Stimulated activated naive CD8-positive, alpha-beta T cell treated with anti-CD3 and anti-CD28 coated beads, Interleukin-15, amount 100 ng/mL, for 72 hours (primary cell): ENCODE measurements at regions not wholly inside any gene's neighbourhood (a gene's known extent, or its start where the extent isn't known, plus 50 kb on each side); places are given as distances from the start of the nearest gene placed in this dataset.

Experiments
- ATAC-seq: fragments of 150-1000 bp; cut with Tn5 transposase; 2 replicates; pipeline ENCODE4 v1.10.0; 2021; ENCODE audit warnings: mild to moderate bottlenecking, moderate library complexity
- DNase-seq, 2 donors: peaks; one replicate each; pipeline ENCODE4 v3.0.0; 2021 to 2022
- H3K27ac Mint-ChIP-seq, 2 donors: one replicate each; pipeline ENCODE4 v1.8.0; 2022; ENCODE audit warnings: mild to moderate bottlenecking in 2 of 2, mixed read lengths in 2 of 2, moderate library complexity in 2 of 2
- H3K27me3 Mint-ChIP-seq: one replicate; pipeline ENCODE4 v1.8.0; 2022; ENCODE audit warnings: mixed read lengths
- H3K4me1 Mint-ChIP-seq: one replicate; pipeline ENCODE4 v1.8.0; 2022; ENCODE audit warnings: mild to moderate bottlenecking, mixed read lengths
- H3K4me3 Mint-ChIP-seq, 2 donors: one replicate each; pipeline ENCODE4 v1.8.0; 2022; ENCODE audit warnings: mild to moderate bottlenecking in 2 of 2, mixed read lengths in 2 of 2, moderate library complexity in 1 of 2
- H3K9me3 Mint-ChIP-seq, 2 donors: one replicate each; pipeline ENCODE4 v1.8.0; 2022; ENCODE audit warnings: mixed read lengths in 2 of 2

DNA sequence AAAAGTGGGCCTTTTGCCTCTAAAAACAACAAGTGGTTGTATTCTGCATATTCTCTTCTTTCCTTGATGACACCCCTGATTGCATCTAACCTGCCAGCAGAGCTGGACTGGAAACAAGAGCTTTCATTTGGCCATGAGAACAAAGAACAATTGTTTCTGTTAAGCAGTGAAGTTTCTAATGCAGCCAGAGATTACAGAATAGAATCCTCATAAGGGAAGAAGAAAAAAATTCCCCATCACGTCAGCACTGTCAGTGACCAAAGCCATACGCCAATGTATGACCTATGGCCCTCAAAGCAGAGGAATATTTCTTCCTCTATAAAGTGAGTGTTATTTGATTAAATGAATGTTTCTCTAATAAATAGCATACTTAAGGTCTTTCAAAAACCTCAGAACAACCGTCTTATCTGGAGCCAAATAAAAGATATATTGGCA lies 529.1 kb upstream of the INTU start:
- no peak for ATAC-seq
- no peak overlapping the region for H3K4me3 Mint-ChIP-seq
- no peaks in the 10 kb centered on the region for H3K4me1 Mint-ChIP-seq
- DNase-seq, result no peak
- peaks cover 6 to 25% of the 10 kb centered on the region in 2 donors for H3K9me3 Mint-ChIP-seq
- H3K27me3 Mint-ChIP-seq, result no peaks in the 10 kb centered on the region
- H3K27ac Mint-ChIP-seq, result no peak overlapping the region

DNA sequence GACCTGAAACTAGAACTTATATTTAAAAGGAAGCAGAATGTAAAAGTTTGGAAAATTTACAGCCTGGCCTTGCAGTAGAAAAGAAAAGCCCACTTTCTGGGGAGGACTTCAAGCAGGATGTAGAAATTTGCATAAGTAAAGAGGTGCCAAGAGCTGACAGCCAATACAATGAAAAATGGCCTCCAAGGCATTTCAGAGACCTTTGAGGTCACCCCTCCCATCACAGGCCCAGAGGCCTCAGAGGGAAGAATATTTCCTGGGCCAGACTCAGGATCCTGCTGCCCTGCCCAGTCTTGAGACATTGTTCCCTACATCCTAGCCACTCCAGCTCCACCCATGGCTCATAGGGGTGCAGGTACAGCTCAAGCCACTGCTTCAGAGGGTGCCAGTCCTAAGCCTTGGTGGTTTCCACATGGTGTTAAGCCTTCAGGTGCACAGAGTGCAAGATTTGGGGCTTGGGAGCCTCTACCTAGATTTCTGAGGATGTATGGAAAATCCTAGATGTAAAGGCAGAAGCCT lies 518.9 kb upstream of the INTU start:
- DNase-seq, result no peak
- no peak for ATAC-seq
- H3K27ac Mint-ChIP-seq, result no peak overlapping the region
- H3K9me3 Mint-ChIP-seq, result peaks cover 0 to 17% of the 10 kb centered on the region in 2 donors
- H3K4me1 Mint-ChIP-seq, result no peaks in the 10 kb centered on the region
- no peaks in the 10 kb centered on the region for H3K27me3 Mint-ChIP-seq
- H3K4me3 Mint-ChIP-seq, result no peak overlapping the region

DNA sequence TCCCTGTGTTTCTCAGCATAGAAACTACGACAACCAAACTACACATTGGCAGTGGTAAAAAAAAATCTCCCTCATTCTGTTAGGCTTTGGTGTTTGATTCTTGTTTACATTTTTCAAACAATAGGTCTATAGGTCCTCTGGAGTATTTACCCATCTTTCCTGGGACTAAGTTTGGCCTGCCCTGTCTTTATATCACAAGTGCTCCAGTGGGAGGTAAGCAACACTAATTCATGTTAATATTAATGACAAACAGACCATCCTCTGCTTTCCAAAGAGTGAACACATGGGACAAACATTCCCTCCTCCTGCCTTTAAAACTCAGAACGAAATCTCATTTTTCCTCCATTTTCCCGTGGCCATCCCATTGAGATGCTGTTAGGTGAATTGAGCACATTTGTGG lies 514.1 kb upstream of the INTU start:
- Mint-ChIP-seq H3K9me3 (peaks cover 0 to 11% of the 10 kb centered on the region in 2 donors), H3K4me1 (no peaks in the 10 kb centered on the region), H3K4me3 (no peak overlapping the region), H3K27ac (no peak overlapping the region), H3K27me3 (no peaks in the 10 kb centered on the region)
- ATAC-seq (no peak), DNase-seq (no peak)

DNA sequence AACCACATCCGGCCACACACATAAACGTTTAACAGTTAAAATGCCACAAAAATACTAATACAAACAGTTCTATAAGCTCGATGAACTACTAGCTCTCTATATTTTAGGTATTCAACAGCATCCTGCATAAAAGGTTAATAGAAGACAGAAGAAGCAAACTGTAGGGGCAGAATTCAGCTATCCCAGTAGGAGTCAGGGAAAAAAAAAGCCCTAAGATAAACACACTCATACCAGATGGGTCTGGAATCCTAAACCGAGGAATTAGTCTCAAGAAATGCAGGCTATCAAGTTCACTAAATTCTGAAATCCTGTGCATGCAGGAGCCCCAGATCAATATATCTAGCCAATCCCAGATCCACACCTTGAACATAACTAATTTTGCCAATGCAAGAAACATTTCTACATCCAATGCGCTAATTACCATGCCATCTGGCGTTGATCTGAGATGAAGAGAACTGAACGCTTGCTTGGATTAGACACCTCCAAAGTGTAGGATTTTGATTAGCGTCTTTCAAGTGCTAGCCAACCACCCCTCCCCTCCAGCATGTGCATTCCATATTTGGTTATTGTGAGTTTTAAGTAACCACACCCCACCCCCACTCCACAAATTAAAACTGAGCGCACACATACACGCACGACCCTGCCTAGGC lies 512.2 kb upstream of the INTU start:
- no peak for ATAC-seq
- Mint-ChIP-seq H3K27me3 (no peaks in the 10 kb centered on the region), H3K4me1 (no peaks in the 10 kb centered on the region), H3K4me3 (no peak overlapping the region), H3K9me3 (no peaks in the 10 kb centered on the region), H3K27ac (no peak overlapping the region)
- no peak for DNase-seq

DNA sequence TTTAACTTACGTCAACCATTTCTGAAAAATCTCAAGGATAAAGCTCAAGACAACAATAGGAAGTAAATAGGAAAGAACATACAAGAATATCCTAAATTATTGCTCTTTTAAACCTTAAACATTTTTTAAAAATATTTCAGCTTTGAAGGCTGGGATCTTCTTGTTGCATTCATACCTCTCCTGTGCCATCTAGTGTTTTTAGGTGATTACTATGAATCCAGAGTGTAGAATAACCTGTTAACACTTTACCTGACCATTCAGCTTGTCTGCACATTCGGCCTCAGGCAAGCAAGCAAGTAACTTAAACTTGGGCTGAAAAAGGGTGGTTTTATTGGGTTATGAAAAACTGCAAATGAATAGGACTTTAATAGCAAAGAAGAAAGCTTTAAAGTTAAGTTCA lies 507.8 kb upstream of the INTU start:
- no peak overlapping the region for H3K4me3 Mint-ChIP-seq
- H3K27me3 Mint-ChIP-seq, result no peaks in the 10 kb centered on the region
- H3K9me3 Mint-ChIP-seq, result no peaks in the 10 kb centered on the region
- no peak overlapping the region for H3K27ac Mint-ChIP-seq
- ATAC-seq (no peak), DNase-seq (no peak)
- no peaks in the 10 kb centered on the region for H3K4me1 Mint-ChIP-seq

GRCh38 chr4:127126718-127127117 lies 506.0 kb upstream of the INTU start:
- Mint-ChIP-seq H3K4me1 (no peaks in the 10 kb centered on the region), H3K27ac (no peak overlapping the region), H3K9me3 (no peaks in the 10 kb centered on the region), H3K27me3 (no peaks in the 10 kb centered on the region), H3K4me3 (no peak overlapping the region)
- no peak for ATAC-seq
- DNase-seq, result no peak

DNA sequence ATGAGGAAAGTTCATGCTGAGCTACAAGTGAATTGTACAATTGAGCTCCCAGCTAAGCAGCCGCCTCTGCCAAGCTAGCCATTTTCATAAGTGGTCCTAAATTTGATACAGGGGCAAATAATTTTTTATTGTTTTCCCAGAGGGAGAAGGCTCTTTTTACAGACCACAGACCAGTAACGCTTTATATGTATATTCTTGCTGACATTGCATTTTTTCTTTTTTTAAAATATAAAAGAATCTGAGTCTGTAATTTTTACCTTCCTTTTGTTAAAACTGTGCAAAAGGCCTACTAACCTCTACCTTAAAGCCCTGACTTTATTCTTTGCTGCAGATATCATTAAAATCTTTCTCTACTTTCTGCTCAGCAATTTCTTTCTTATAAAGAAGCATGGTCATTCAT lies 501.2 kb upstream of the INTU start:
- H3K27ac Mint-ChIP-seq, result no peak overlapping the region
- no peaks in the 10 kb centered on the region for H3K4me1 Mint-ChIP-seq
- ATAC-seq (no peak), DNase-seq (no peak)
- no peak overlapping the region for H3K4me3 Mint-ChIP-seq
- no peaks in the 10 kb centered on the region for H3K9me3 Mint-ChIP-seq
- no peaks in the 10 kb centered on the region for H3K27me3 Mint-ChIP-seq

- Mint-ChIP-seq H3K4me3 (no peak overlapping the region), H3K9me3 (no peaks in the 10 kb centered on the region), H3K27me3 (no peaks in the 10 kb centered on the region), H3K27ac (no peak overlapping the region), H3K4me1 (no peaks in the 10 kb centered on the region)
- ATAC-seq (no peak), DNase-seq (no peak)
Observed at GRCh38 chr4:127134490-127134889, 498.3 kb upstream of the INTU start.

DNA sequence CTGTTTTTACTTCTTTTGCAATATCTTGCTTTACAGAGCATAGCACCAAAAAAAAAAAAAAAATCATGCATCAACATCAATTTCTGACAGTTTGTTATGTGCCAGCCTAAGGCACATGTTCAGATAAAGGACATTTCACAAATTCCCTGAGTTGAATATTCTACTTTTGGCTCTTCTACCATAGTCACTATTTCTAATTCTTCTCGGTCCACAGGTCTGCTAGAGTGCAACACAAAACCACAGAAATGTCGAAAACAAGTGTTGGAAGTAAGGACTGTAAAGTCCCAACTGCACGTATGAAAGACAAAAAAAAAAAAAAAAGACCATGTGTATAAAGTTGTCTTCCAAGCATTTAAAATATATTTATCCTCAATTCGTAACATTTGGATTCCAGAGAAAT lies 494.2 kb upstream of the INTU start:
- Mint-ChIP-seq H3K4me3 (no peak overlapping the region), H3K9me3 (no peaks in the 10 kb centered on the region), H3K27me3 (no peaks in the 10 kb centered on the region), H3K4me1 (no peaks in the 10 kb centered on the region), H3K27ac (no peak overlapping the region)
- DNase-seq, result no peak
- ATAC-seq, result no peak

DNA sequence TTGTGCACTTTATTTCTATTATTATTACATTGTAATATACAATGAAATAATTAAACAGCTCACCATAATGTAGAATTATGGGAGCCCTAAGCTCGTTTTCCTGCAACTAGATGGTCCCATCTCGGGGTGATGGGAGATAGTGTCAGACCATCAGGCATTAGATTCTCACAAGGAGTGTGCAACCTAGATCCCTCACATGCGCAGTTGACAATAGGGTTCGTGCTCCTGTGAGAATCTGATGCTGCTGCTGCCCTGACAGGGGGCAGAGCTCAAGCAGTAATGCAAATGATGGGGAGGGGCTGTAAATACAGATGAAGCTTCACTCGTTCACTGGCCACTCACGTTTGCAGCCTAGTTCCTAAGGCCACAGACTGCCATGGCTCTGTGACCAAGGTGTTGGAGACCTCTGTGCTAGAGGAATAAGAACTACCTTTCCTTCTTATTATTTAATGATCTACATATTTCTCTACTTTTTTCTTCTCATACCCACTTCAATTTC lies 492.9 kb upstream of the INTU start:
- H3K27me3 Mint-ChIP-seq, result no peaks in the 10 kb centered on the region
- H3K9me3 Mint-ChIP-seq, result no peaks in the 10 kb centered on the region
- no peaks in the 10 kb centered on the region for H3K4me1 Mint-ChIP-seq
- peak overlapping the region in 1 of 2 donors; percentile 46 for H3K27ac Mint-ChIP-seq
- no peak for ATAC-seq
- no peak for DNase-seq
- no peak overlapping the region for H3K4me3 Mint-ChIP-seq

DNA sequence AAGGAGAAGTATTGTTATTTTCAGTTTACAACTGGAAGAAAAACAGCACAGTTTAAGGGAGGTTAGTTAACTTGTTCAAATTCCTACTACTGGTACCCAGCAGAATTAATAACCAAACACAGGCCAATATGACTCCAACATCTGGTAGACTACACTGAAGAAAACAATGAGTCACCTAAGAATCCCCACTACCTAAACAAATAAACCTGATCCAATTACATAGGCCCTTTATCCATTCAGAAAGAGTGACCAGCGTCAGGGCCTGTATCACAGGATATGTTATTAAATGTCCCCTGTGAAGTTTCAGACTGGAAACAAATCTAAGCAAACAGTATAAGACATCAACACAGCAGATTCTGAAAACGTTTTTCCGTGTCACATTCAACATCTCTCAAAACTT lies 492.5 kb upstream of the INTU start:
- H3K9me3 Mint-ChIP-seq, result no peaks in the 10 kb centered on the region
- H3K4me3 Mint-ChIP-seq, result no peak overlapping the region
- peak overlapping the region in 1 of 2 donors; percentile 46 for H3K27ac Mint-ChIP-seq
- H3K4me1 Mint-ChIP-seq, result no peaks in the 10 kb centered on the region
- no peaks in the 10 kb centered on the region for H3K27me3 Mint-ChIP-seq
- ATAC-seq (no peak), DNase-seq (no peak)

DNA sequence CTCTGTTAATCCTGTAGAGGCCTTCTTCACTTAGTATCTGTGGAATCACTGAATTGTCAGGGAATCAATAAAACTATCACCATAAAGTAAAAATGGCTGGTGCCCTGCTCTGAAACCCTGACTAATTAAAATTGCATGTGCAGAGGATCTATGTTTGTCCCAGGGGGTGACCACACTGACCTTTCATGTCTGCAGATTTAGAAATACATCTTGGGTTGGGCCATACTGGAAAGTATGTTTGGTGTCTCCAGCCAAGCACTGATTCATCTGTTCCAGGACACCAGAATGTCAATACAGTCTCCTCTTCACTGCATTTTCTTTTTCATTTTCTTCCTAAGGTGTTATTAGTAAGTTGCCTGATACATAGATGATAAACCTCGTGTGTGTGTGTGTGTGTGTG lies 490.9 kb upstream of the INTU start:
- Mint-ChIP-seq H3K27ac (no peak overlapping the region), H3K9me3 (no peaks in the 10 kb centered on the region), H3K4me1 (no peaks in the 10 kb centered on the region), H3K27me3 (no peaks in the 10 kb centered on the region), H3K4me3 (no peak overlapping the region)
- ATAC-seq (no peak), DNase-seq (no peak)

GRCh38 chr4:127143460-127144195 lies 489.1 kb upstream of the INTU start:
- DNase-seq (no peak), ATAC-seq (no peak)
- Mint-ChIP-seq H3K27me3 (no peaks in the 10 kb centered on the region), H3K4me1 (no peaks in the 10 kb centered on the region), H3K4me3 (no peak overlapping the region), H3K9me3 (peaks cover 0 to 3% of the 10 kb centered on the region in 2 donors), H3K27ac (no peak overlapping the region)

DNA sequence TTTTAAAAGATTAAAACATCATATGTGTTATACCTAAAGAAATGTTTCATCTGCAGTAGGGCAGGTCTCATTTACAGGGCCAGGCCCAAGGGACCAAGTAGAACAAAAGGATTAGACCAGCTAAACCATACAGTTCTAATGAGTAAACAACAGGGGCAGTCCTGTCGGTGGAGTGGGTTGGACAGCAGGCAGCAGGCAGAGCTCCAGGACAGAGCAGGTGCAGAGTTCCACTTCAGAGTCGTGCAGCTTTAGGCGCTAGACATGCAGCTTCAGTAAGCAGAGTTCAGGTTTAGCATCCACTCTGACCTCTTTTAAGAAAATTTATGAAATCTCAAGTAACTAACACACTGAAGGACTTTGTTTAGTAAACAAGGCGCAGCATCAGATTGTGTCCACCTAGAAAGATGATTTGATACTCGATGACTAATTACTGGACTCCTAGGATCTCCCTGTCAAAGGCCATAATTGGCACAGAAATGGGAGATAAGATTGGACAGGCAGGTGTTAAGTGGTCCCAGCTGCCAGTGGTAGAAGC lies 487.7 kb upstream of the INTU start:
- Mint-ChIP-seq H3K9me3 (peaks cover 0 to 10% of the 10 kb centered on the region in 2 donors), H3K27ac (no peak overlapping the region), H3K27me3 (no peaks in the 10 kb centered on the region), H3K4me1 (no peaks in the 10 kb centered on the region), H3K4me3 (no peak overlapping the region)
- no peak for DNase-seq
- no peak for ATAC-seq

- Mint-ChIP-seq H3K27ac (no peak overlapping the region), H3K27me3 (no peaks in the 10 kb centered on the region), H3K9me3 (peaks cover 0 to 10% of the 10 kb centered on the region in 2 donors), H3K4me3 (no peak overlapping the region), H3K4me1 (no peaks in the 10 kb centered on the region)
- DNase-seq, result no peak
- no peak for ATAC-seq
Observed at GRCh38 chr4:127148165-127148564, 484.6 kb upstream of the INTU start.

- peaks cover 2 to 10% of the 10 kb centered on the region in 2 donors for H3K9me3 Mint-ChIP-seq
- DNase-seq (no peak), ATAC-seq (no peak)
- H3K27me3 Mint-ChIP-seq, result no peaks in the 10 kb centered on the region
- no peak overlapping the region for H3K4me3 Mint-ChIP-seq
- H3K4me1 Mint-ChIP-seq, result no peaks in the 10 kb centered on the region
- H3K27ac Mint-ChIP-seq, result no peak overlapping the region
Observed at GRCh38 chr4:127149086-127149485, 483.7 kb upstream of the INTU start.
